GM21367 (cell line): ENCODE measurements at regions not wholly inside any gene's neighbourhood (a gene's known extent, or its start where the extent isn't known, plus 50 kb on each side); places are given as distances from the start of the nearest gene placed in this dataset.
"Not testable (repeated sequence)": the region's sequence is repeated elsewhere in the genome, so short reads cannot be mapped to it uniquely, and the experiment has no call there.

Experiments
- ATAC-seq: cut with Tn5 transposase; IDR thresholded peaks from one replicate; pipeline ENCODE4 v1.9.1; 2021; ENCODE audit not compliant: unreplicated experiment

- ATAC-seq = no peak
Measured at GRCh38 chr1:232357416-232357815, 272.5 kb downstream of the SIPA1L2 start.

DNA sequence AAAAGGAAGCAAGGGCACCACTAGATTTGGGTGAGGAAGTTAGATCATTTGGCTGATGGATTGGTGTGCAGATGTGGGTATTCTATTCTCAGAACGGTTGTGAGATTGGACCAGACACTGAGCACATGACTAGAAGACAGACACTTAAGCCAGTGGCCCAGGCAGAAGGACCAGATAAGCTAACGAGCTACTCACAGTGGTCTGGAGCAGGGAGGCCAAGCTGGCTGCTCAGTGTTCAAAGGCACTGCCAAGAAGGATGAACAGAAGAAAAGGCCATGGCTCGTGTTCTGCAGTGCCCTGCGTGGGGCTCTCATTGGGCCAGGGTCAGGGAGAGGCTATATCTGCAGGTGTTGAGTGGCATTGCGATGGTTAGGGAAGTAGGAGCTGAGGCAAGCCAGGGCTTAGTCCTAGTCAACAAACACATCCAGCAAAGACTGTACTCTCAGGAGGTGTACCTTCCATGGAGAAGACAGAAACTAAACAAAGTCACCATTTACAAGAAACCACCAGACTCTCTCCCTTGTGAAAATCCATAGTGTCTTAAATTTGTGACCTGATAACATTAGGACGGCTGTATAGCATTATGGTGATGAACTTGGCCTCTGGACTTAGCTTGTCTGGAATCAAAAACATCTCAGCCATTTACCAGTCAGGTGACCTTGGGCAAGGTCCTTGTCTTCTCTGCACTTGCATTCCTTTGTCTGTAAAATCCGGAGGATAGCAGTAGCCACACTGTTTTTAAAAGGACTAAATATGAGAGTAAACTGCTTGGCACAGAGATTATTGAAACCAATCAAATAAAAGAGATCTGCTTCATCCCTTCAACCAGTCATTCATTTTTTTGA, 274.5 kb downstream of the SIPA1L2 start:
- no peak for ATAC-seq

DNA sequence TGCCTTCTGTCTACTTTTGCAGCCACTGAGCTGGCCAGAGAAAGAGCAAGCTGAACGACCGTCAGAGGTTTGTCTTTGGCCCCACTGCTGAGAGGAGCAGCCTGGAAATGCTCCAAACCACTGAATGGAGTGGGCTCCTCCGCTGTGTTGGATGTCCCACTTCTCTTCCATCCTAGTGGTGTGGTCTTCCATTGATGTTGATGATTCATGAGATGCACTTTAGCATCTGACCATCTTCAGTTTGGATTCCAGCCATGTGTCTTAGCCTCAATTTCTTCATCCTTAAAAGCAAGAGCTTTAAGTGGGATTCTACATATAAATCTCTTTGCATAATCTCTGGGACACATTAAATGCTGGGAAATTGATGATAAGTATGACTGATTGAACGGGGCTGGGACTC, 276.9 kb downstream of the SIPA1L2 start:
- no peak for ATAC-seq

DNA sequence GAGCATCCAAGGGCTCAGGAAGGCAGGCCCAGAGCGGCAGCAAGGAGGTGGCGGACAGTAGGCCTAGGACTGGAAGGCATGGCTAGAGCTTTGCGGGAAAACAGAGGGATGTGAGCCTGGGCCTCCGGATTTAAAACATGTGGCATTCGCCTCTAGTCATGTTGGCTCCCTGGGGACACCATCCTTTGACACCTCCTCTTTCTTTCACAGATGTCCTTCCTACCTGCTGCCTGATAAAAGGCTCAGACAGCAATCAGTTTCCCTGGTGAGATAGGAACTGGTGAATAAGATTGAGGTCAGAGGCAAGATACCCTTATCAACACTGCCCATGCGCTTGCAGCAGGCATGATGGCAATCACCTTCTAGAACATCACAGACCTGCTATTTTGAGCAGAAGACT, 277.6 kb downstream of the SIPA1L2 start:
- no peak for ATAC-seq

- no peak for ATAC-seq
Measured at GRCh38 chr1:232351335-232351734, 278.6 kb downstream of the SIPA1L2 start.

DNA sequence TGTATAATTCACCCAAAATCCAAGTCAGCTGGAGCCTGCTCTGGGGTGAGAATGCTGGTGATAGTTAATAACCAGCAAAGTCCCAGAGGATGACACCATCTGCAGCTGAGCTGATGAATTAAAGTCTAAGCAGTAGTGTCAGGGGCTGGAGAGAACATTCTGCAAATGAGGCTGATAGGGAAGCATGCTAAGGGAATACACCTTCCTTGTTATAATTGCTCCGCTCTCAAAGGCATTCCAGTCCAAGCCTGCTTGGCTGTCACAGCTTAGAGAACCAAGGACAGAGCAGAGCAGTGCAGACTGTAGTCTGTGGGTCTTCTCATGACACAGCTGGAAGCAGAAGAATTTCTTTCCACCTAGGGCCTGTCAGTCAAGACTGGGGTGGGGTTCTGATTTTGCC, 283.1 kb downstream of the SIPA1L2 start:
- ATAC-seq = no peak

- ATAC-seq = no peak
Measured at GRCh38 chr1:232344791-232345399, 285.0 kb downstream of the SIPA1L2 start.

DNA sequence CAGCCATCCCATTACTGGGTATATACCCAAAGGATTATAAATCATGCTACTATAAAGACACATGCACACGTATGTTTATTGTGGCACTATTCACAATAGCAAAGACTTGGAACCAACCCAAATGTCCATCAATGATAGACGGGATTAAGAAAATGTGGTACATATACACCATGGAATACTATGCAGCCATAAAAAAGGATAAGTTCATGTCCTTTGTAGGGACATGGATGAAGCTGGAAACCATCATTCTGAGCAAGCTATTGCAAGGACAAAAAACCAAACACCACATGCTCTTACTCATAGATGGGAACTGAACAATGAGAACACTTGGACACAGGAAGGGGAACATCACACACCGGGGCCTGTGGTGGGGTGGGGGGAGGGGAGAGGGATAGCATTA, 285.7 kb downstream of the SIPA1L2 start:
- ATAC-seq = not testable (repeated sequence)

DNA sequence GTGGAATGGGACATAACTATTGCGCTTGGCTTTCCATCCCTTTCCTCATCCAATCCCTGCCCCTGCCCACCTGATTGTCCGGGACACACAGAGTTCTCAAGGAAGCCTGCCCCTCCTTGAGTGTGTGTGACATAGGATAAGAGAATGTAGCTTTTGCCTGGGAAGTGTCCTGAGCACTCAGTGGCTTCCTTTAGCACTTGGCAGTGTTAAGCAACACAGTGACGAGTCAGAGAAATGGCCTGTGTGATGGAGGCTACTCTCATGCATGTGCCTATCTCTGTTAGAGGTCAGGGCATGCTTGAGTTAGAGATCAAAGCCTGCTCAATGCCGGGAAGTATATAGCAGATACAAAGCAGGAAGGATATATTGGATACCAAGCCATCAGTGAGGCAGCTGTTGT, 289.5 kb downstream of the SIPA1L2 start:
- no peak for ATAC-seq

DNA sequence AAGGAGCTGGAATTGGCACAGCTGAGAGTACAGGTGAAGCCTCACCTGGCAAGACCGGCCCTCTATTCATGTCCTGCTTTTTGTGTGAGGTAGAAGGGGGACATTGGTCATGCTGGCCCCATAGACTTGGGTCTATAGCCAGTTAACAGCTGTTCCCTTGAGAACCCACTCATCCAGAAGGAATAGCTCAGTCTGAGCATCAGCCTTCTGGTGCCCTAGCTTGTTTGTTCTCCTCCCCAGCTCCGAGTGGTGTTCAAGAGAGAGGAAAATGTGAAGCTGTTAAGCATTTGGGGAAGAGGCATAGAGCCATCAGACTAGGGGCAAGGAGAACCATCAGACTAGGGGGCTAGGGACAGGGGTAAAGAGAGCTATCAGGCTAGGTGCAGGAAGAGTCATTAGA, 290.9 kb downstream of the SIPA1L2 start:
- no peak for ATAC-seq

GRCh38 chr1:232335741-232336293, 294.1 kb downstream of the SIPA1L2 start:
- ATAC-seq = no peak

GRCh38 chr1:232335261-232335660, 294.7 kb downstream of the SIPA1L2 start:
- ATAC-seq = no peak

DNA sequence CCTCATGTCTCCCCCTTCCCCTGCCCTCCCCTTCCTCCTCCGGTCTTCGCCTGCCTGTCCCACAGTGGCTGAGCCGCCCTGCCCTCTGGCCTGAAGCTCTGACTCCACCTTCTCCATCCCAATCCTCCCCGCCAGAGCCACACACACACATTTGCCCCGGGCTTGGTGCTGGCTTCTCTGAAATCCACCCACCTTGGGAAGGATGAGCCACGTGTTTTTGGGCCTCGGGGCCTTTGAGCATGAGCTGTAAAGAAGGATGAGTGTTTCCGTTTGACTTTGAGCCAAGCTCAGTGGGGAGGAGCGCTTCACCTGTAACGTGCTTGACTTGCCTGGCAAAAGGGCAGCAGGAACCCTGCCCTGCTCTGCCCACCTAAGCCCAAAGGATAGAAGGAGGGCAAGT, 295.1 kb downstream of the SIPA1L2 start:
- ATAC-seq = no peak

DNA sequence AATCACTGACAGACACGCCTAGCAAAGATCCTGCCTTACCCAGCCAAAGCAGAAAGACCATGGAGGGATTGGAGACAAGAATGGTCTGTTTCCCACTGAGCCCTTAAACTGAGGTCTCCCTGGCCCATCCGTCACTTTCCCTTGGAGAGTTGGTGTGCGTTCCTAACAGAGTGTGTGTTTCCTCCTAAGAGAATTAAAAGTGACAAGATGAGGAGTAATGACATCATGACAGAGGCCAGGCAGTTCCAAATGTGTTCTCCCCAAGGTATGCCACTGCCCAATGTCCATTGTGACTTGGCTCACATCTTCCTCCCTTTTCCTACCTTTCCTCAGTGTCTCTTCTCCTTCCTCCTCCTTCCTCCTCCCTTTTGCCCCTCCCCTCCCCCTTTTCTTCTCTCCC, 295.7 kb downstream of the SIPA1L2 start:
- ATAC-seq = no peak

DNA sequence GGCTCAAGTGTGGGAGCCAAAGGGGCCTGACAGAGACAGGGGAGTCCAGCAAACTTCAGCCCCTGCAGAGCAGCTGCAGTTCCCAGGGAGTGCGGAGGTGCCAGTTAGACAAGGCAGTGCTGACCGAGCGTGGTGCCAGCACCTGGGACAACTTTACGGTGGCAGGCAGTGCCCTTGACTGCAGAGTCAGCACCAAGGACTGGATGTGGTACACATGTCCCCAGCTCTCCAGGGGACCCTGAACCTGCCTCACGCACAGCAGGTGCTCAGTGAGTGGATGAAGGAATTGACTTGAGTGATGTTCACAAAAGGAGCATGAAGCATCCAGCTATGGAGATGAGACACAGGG, 296.5 kb downstream of the SIPA1L2 start:
- ATAC-seq = no peak

DNA sequence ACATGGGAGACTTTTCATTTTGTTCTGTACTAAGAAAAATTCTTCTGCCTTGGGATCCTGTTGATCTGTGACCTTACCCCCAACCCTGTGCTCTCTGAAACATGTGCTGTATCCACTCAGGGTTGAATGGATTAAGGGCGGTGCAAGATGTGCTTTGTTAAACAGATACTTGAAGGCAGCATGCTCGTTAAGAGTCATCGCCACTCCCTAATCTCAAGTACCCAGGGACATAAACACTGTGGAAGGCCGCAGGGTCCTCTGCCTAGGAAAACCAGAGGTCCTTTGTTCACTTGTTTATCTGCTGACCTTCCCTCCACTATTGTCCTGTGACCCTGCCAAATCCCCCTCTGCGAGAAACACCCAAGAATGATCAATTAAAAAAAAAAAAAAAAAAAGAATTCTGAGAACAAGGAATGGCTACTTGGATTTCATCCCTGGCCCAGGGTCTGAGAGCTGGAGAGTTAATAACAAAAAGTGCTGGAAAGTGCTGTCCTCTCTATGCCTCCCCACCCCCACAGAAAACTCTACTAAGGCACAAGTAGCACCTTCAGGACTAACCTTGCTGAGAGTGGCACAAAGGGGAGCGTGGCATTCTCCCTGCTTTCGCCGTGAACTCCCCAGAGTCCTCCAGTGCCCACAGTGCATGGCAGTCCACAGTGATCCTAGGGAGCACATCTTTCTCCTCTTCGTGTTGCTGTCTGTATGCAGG, 297.1 kb downstream of the SIPA1L2 start:
- ATAC-seq = not testable (repeated sequence)

- ATAC-seq = no peak
Measured at GRCh38 chr1:232329103-232329813, 300.7 kb downstream of the SIPA1L2 start.

DNA sequence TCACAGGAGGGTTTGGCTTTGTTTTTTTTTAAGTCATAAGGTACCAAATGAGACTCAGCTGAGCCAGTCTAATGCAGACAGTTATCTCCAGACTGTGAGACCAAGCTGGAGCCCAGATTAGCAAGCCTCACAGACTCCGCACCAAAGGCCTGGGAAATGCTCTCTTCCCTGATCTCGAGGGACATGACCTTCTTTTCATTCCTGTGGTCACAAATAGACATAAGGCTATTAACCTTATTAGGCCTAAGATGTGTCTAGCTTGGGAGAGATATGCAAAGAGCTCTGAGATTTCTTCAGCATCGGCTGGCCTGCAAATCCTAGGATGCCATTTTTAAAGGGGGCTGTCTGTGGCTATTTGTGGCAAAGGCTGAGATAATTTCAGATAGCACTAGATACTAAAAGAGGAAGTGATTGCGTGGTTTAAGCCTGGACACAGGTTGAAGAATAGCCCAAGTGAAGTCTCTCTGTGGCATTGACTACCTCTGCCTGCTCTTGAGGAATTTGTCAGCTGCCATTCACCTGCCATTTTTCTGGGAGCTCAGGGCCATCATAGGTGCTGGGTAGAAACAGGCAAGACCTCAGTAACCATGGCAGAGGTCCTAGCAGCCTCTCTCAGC, 301.3 kb downstream of the SIPA1L2 start:
- ATAC-seq = no peak

DNA sequence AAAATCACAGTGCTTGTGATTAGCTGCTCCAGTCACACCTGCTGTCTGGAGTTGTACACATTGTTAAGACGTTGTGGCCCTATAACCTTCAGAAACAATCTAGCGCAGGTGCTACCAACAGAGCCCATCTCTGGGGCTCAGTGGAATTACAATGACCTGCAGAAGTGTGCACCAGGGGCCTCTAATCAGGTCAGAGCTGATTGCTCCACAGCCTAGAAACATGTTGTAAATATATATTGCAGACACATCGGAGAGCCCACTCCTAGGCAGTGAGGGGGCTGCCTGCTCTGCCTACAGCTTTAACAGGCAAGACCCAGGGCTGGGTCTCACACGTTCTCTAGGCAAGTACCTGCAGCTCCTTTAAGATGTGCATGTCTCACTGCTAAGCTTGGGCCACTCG, 302.0 kb downstream of the SIPA1L2 start:
- ATAC-seq = no peak

- no peak for ATAC-seq
Measured at GRCh38 chr1:232327269-232327668, 302.7 kb downstream of the SIPA1L2 start.
